BE2C (cell line): ENCODE measurements at regions not wholly inside any gene's neighbourhood (a gene's known extent, or its start where the extent isn't known, plus 50 kb on each side); places are given as distances from the start of the nearest gene placed in this dataset.
"Not testable (repeated sequence)": the region's sequence is repeated elsewhere in the genome, so short reads cannot be mapped to it uniquely, and the experiment has no call there.

ENCODE experiments used
- DNase-seq: peaks from one replicate; pipeline ENCODE4 v3.0.0-alpha.2; 2020
- H3K27me3 ChIP-seq: fragments of 250-450 bp; sonication (Bioruptor Pico); 2 replicates; pipeline ENCODE4 v1.5.1; 2020; ENCODE audit warnings: mild to moderate bottlenecking
- H3K36me3 ChIP-seq: fragments of 250-450 bp; sonication (Bioruptor Pico); 2 replicates; pipeline ENCODE4 v1.5.1; 2020; ENCODE audit warnings: mild to moderate bottlenecking
- H3K4me1 ChIP-seq: fragments of 250-450 bp; sonication (Bioruptor Pico); 2 replicates; pipeline ENCODE4 v1.5.1; 2020
- H3K4me3 ChIP-seq: 2 replicates; pipeline ENCODE4 v1.5.1; 2011; ENCODE audit warnings: low read depth, low read length
- H3K9me3 ChIP-seq: fragments of 250-450 bp; sonication (Bioruptor Pico); 2 replicates; pipeline ENCODE4 v1.5.1; 2020
- TF ChIP-seq, protein P1 (sequence below): IDR thresholded peaks from 2 replicates; pipeline ENCODE4 v1.5.1; 2012; ENCODE audit warnings: mild to moderate bottlenecking, low read depth, low read length

DNA sequence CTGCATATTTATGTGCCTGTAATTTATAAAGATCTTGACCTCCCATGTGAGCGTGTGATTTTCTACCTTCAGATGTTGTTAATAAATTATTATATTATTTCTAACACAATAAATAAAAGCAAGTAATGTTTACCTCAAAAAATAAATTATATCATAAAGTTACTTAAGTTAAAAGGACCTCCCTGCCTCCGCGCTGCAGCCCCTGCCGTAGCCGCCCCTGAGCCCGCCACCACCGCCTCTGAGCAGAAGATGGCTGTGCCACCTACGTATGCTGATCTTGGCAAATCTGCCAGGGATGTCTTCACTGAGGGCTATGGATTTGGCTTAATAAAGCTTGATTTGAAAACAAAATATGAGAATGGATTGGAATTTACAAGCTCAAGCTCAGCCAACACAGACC lies 119.6 kb upstream of the BRWD3 start:
- TF ChIP-seq, protein P1, sequence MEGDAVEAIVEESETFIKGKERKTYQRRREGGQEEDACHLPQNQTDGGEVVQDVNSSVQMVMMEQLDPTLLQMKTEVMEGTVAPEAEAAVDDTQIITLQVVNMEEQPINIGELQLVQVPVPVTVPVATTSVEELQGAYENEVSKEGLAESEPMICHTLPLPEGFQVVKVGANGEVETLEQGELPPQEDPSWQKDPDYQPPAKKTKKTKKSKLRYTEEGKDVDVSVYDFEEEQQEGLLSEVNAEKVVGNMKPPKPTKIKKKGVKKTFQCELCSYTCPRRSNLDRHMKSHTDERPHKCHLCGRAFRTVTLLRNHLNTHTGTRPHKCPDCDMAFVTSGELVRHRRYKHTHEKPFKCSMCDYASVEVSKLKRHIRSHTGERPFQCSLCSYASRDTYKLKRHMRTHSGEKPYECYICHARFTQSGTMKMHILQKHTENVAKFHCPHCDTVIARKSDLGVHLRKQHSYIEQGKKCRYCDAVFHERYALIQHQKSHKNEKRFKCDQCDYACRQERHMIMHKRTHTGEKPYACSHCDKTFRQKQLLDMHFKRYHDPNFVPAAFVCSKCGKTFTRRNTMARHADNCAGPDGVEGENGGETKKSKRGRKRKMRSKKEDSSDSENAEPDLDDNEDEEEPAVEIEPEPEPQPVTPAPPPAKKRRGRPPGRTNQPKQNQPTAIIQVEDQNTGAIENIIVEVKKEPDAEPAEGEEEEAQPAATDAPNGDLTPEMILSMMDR, result no peak
- H3K27me3 ChIP-seq, result no peaks in the 10 kb centered on the region
- no peaks in the 10 kb centered on the region for H3K4me1 ChIP-seq
- DNase-seq, result no peak
- H3K4me3 ChIP-seq, result no peak overlapping the region
- no peaks in the 10 kb centered on the region for H3K36me3 ChIP-seq
- no peaks in the 10 kb centered on the region for H3K9me3 ChIP-seq

DNA sequence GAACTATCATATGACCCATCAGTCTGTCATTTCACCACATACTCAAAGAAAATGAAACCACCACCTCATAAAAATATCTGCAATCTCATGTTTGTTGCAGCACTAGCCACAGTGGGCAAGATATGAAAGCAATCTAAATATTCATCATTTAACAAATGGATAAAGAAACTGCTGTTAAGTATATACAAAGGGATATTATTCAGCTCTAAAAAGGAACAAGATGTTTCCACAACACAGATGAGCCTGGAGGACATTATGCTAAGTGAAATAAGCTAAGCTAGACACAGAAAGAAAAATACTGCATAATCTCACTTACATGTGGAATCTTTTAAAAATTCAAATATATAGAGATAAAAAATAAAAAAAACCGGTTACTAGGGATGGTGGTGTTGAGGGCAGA lies 108.2 kb upstream of the BRWD3 start:
- H3K4me1 ChIP-seq, result no peaks in the 10 kb centered on the region
- no peak overlapping the region for H3K4me3 ChIP-seq
- DNase-seq, result no peak
- no peaks in the 10 kb centered on the region for H3K27me3 ChIP-seq
- TF ChIP-seq, protein P1, result no peak
- no peaks in the 10 kb centered on the region for H3K9me3 ChIP-seq
- no peaks in the 10 kb centered on the region for H3K36me3 ChIP-seq

DNA sequence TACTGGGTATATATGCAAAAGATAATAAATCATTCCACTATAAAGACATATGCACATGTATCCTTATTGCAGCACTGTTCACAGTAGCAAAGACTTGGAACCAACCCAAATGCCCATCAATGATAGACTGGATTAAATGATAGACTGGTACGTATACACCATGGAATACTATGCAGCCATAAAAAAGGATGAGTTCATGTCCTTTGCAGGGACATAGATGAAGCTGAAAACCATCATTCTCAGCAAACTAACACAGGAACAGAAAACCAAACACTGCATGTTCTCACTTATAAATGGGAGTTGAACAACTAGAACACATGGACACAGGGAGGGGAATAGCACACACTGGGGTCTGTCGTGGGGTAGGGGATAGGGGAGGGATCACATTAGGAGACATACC lies 102.7 kb upstream of the BRWD3 start:
- H3K36me3 ChIP-seq, DNase-seq, H3K4me3 ChIP-seq, H3K9me3 ChIP-seq, H3K4me1 ChIP-seq, H3K27me3 ChIP-seq: not testable (repeated sequence)

DNA sequence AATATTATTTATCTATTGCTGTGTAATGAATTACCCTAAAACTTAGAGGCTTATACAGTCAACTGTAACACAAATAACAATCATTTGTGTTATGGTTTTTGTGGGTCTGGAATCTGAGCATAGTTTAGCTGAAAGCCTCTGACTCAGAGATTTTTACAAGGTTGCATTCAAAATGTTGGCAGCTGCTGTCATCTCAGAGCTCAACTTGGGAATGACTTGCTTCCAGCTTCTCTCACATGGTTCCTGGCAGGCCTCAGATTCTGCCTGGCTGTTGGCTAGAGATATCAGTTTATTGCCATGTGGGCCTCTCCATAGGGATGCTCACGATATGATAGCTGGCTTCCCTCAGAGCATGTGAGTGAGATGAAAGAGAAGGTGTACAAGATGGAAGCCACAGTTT lies 70.2 kb upstream of the BRWD3 start:
- TF ChIP-seq, protein P1, result no peak
- DNase-seq, result no peak

DNA sequence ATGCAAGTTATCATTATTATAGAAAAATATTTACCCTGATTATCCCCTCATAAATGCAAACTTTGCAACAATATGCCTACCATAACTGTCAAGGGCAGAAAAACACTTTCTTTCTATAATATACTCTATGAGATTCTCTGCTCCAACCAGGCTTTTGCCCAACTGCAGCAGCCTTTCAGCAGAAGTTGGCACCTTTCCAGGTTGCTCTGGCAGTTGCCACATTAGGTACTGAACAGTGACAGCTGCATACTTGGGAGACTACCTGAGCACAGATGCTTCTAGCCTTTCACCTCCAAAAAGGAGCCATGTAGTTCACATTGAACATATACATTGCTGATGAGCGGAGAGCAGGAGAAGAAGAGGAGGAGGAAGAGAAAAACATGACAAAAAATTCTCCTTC lies 69.5 kb upstream of the BRWD3 start:
- peak; percentile 47 for DNase-seq
- H3K4me1 ChIP-seq, result no peaks in the 10 kb centered on the region
- TF ChIP-seq, protein P1, result no peak
- H3K9me3 ChIP-seq, result no peaks in the 10 kb centered on the region
- H3K4me3 ChIP-seq, result no peak overlapping the region
- H3K36me3 ChIP-seq, result no peaks in the 10 kb centered on the region
- no peaks in the 10 kb centered on the region for H3K27me3 ChIP-seq

More for the DNA sequence above, 70.2 kb upstream of the BRWD3 start:
- Histone ChIP-seq H3K4me1 (no peaks in the 10 kb centered on the region), H3K27me3 (no peaks in the 10 kb centered on the region), H3K9me3 (no peaks in the 10 kb centered on the region), H3K36me3 (no peaks in the 10 kb centered on the region), H3K4me3 (no peak overlapping the region)

DNA sequence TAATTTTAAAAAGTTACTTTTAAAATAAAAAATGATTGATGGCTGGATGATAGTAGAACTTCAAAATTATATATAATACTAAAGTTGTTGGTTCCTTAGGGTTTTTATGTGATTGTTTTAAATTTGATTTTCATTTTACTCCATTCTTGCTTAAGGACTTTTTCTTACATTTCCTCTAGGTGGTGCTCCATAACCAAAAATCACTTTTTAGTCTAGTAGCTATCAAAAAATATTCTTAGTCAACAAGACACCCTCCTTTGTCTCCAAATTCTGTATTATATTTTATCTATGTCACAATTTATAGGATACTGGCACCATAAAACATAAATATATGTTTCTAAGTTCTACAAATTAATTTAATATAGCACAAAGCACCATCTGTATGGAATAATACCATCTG lies 67.2 kb upstream of the BRWD3 start:
- no peaks in the 10 kb centered on the region for H3K36me3 ChIP-seq
- no peaks in the 10 kb centered on the region for H3K4me1 ChIP-seq
- TF ChIP-seq, protein P1, result peak; percentile 30; the same call in 1 of the 2 replicates
- DNase-seq, result no peak
- no peaks in the 10 kb centered on the region for H3K9me3 ChIP-seq
- H3K4me3 ChIP-seq, result no peak overlapping the region
- no peaks in the 10 kb centered on the region for H3K27me3 ChIP-seq
